AG09319 (cell line): ENCODE measurements at regions not wholly inside any gene's neighbourhood (a gene's known extent, or its start where the extent isn't known, plus 50 kb on each side); places are given as distances from the start of the nearest gene placed in this dataset.

Experiments
- DNase-seq: peaks from one replicate; pipeline ENCODE4 v3.0.0-alpha.2; 2010; ENCODE audit warnings: low read depth; ENCODE audit errors: extremely low read depth
- TF ChIP-seq, protein P1 (sequence below): IDR thresholded peaks from 2 replicates; pipeline ENCODE4 v1.5.1; 2011; ENCODE audit warnings: low read depth, mild to moderate bottlenecking, inconsistent platforms, low read length, moderate library complexity

DNA sequence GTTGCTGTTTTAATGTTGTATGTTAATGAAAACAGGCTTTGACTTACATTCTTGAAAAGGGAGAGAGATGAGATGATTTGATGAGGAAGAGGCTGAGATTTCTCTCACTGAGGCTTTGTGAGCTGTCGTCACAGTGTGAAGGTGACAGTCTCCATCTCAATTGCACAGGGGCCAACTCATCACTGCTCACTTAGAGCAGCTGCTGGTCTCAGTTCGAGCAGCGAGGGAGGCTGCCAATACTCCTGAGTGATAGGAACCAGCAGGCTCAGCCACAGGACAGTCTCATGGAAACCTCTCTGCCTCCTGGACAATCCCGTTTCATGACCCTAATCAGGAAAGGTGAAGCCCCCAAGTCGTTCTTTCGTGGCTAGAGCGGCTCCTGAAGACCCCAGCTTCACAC lies 170.7 kb upstream of the SOX11 start:
- TF ChIP-seq, protein P1, sequence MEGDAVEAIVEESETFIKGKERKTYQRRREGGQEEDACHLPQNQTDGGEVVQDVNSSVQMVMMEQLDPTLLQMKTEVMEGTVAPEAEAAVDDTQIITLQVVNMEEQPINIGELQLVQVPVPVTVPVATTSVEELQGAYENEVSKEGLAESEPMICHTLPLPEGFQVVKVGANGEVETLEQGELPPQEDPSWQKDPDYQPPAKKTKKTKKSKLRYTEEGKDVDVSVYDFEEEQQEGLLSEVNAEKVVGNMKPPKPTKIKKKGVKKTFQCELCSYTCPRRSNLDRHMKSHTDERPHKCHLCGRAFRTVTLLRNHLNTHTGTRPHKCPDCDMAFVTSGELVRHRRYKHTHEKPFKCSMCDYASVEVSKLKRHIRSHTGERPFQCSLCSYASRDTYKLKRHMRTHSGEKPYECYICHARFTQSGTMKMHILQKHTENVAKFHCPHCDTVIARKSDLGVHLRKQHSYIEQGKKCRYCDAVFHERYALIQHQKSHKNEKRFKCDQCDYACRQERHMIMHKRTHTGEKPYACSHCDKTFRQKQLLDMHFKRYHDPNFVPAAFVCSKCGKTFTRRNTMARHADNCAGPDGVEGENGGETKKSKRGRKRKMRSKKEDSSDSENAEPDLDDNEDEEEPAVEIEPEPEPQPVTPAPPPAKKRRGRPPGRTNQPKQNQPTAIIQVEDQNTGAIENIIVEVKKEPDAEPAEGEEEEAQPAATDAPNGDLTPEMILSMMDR, result no peak
- DNase-seq, result no peak

DNA sequence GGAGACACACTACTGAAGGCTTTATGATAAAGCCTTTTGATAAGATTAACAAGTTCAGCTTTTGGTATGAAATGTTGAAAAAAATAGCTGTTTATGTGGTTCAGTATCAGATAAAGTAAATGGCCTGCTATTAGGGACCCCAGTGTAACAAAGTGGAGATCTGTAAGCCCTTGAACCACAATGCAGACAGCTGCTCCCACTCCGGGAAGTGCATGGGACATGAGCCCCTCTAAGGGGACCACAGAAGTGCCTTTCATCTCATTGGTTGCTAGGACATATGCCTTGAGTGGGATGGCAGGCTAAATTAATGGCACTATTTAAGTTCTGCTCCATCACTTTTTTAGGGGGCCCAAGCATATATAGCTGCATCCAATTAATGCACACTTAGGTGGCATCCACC lies 167.6 kb upstream of the SOX11 start:
- TF ChIP-seq, protein P1, result no peak
- DNase-seq, result no peak

DNA sequence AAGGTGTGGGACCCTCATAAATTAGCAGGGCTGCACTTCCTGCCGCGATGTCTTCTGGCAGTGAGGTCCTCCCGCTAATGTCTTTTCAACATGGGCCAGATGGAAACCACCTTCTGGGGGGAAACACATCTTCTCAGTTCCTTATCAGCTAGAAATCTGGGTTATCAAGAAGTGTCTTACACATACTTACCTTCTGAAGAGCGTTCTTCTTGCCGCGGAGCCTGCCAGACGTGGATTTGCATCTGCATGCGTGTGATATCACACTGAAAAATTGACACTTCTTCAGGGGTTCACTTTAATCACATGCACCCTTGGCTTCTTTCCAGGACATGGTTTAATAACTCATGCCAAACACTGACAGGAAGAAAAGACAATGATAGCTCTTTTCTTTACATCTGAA lies 163.5 kb upstream of the SOX11 start:
- DNase-seq, result no peak
- TF ChIP-seq, protein P1, result no peak

DNA sequence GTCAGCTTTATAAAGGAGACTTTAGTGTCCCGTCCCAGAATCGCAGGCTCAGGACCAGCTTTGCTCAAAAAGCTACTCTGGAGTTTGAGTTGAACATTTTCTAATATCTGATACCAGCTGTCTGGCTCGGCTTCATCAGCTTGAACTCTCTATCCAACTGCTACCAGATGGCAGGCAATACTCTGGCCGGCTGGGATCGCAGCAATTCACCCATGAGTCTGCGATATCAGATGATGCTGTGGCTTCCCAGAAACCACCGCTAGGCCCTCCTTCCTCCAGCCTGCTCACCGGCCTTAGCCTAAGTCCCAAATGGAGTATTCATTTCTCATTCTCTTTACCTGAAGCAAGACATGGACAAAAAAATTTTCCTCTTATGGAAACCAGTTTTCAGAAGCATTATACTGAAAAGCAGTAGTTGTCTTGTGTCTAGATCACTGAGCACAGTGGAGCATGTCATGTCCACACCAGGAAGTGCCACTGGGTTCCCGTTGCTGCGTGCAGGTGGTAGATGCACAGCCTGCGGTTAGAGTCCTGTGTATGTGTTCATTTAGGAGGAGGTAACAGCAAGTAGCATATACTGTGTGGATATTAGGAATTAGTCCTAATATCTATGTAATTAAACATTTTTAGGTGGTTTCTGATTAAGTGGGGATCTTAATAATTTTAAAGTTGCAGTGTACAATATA lies 162.0 kb upstream of the SOX11 start:
- TF ChIP-seq, protein P1, result no peak
- no peak for DNase-seq

GRCh38 chr2:5535301-5535700 lies 156.9 kb upstream of the SOX11 start:
- TF ChIP-seq, protein P1, result no peak
- no peak for DNase-seq

- no peak for DNase-seq
- TF ChIP-seq, protein P1, result no peak
These were observed 154.9 kb upstream of the SOX11 start for GRCh38 chr2:5537180-5537688.

DNA sequence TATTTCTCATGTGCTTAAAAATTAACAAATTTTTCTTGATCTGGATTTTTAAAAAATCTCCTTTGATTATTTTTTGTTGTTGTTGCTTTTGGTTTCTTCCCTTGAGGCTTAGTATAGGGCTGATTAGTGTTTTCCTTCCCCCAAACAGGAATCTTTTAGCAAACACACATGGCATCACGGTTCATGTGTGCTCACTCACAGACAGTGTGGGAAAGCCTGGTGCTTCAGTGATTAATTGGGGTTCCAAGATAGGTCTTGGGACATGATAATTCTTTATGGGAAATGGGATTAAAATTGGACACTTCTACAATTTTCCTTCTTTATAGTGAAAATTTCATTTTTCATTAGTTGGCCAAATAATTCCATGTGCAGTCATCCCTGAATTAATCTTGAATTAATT lies 153.9 kb upstream of the SOX11 start:
- TF ChIP-seq, protein P1, result no peak
- DNase-seq, result no peak
